H9 (cell line): ENCODE measurements at regions not wholly inside any gene's neighbourhood (a gene's known extent, or its start where the extent isn't known, plus 50 kb on each side); places are given as distances from the start of the nearest gene placed in this dataset.

Experiments
- DNase-seq: peaks from one replicate; pipeline ENCODE4 v3.0.0-alpha.2; 2017
- H2AFZ ChIP-seq: one replicate; pipeline ENCODE4 v1.6.1; 2013; ENCODE audit warnings: mild to moderate bottlenecking, low read length, control low read depth, moderate library complexity
- H2AK5ac ChIP-seq: 2 replicates; pipeline ENCODE4 v1.6.1; 2013; ENCODE audit warnings: low read length, control low read depth, mixed read lengths; ENCODE audit not compliant: insufficient read length
- H2BK120ac ChIP-seq: one replicate; pipeline ENCODE4 v1.6.1; 2013; ENCODE audit warnings: low read depth, mild to moderate bottlenecking, low read length, control low read depth, inconsistent platforms; ENCODE audit not compliant: poor library complexity, severe bottlenecking
- H2BK12ac ChIP-seq: 2 replicates; pipeline ENCODE4 v1.6.1; 2013; ENCODE audit warnings: low read length, control low read depth, mixed read lengths, low read depth; ENCODE audit not compliant: insufficient read length
- H2BK15ac ChIP-seq: 2 replicates; pipeline ENCODE4 v1.6.1; 2013; ENCODE audit warnings: low read depth, low read length, control low read depth
- H2BK20ac ChIP-seq: one replicate; pipeline ENCODE4 v1.6.1; 2013; ENCODE audit warnings: low read depth, mild to moderate bottlenecking, low read length, control low read depth, inconsistent platforms; ENCODE audit not compliant: poor library complexity, severe bottlenecking
- H2BK5ac ChIP-seq: 2 replicates; pipeline ENCODE4 v1.6.1; 2013; ENCODE audit warnings: low read length, control low read depth, mixed read lengths; ENCODE audit not compliant: insufficient read length
- H3K14ac ChIP-seq: 2 replicates; pipeline ENCODE4 v1.6.1; 2013; ENCODE audit warnings: low read length, control low read depth; ENCODE audit not compliant: insufficient read depth
- H3K18ac ChIP-seq: 2 replicates; pipeline ENCODE4 v1.6.1; 2013; ENCODE audit warnings: low read depth, mild to moderate bottlenecking, mixed read lengths, low read length, control low read depth; ENCODE audit not compliant: insufficient read length
- H3K23ac ChIP-seq: 2 replicates; pipeline ENCODE4 v1.6.1; 2013; ENCODE audit warnings: low read length, control low read depth, mixed read lengths, low read depth; ENCODE audit not compliant: insufficient read length
- H3K23me2 ChIP-seq: 2 replicates; pipeline ENCODE4 v1.6.1; 2013; ENCODE audit warnings: low read depth, mild to moderate bottlenecking, mixed read lengths, low read length, control low read depth; ENCODE audit not compliant: insufficient read length, poor library complexity, severe bottlenecking
- H3K27ac ChIP-seq: 2 replicates; pipeline ENCODE4 v1.5.1; 2013; ENCODE audit warnings: low read length, control low read depth, mixed read lengths, low read depth; ENCODE audit not compliant: insufficient read length
- H3K27me3 ChIP-seq: 2 replicates; pipeline ENCODE4 v1.6.1; 2013; ENCODE audit warnings: low read length, control low read depth, inconsistent platforms; ENCODE audit not compliant: insufficient read depth
- H3K4ac ChIP-seq: 2 replicates; pipeline ENCODE4 v1.6.1; 2013; ENCODE audit warnings: low read depth, mild to moderate bottlenecking, control low read depth, inconsistent platforms, low read length, moderate library complexity
- H3K4me1 ChIP-seq: 2 replicates; pipeline ENCODE4 v1.6.1; 2013; ENCODE audit warnings: low read length, control low read depth, inconsistent platforms; ENCODE audit not compliant: insufficient read depth
- H3K4me2 ChIP-seq: 2 replicates; pipeline ENCODE4 v1.6.1; 2013; ENCODE audit warnings: low read length, control low read depth, mixed read lengths; ENCODE audit not compliant: insufficient read length, insufficient read depth
- H3K56ac ChIP-seq: 2 replicates; pipeline ENCODE4 v1.6.1; 2013; ENCODE audit warnings: low read depth, mild to moderate bottlenecking, mixed read lengths, low read length, control low read depth; ENCODE audit not compliant: insufficient read length
- H3K79me1 ChIP-seq: 2 replicates; pipeline ENCODE4 v1.6.1; 2013; ENCODE audit warnings: low read depth, mild to moderate bottlenecking, moderate library complexity, low read length, control low read depth, inconsistent platforms; ENCODE audit not compliant: insufficient read depth, poor library complexity, severe bottlenecking
- H3K79me2 ChIP-seq: 2 replicates; pipeline ENCODE4 v1.6.1; 2013; ENCODE audit warnings: low read length, control low read depth, inconsistent platforms; ENCODE audit not compliant: insufficient read depth
- H3K9ac ChIP-seq: 2 replicates; pipeline ENCODE4 v1.6.1; 2013; ENCODE audit warnings: low read length, control low read depth, mixed read lengths; ENCODE audit not compliant: insufficient read length; ENCODE audit errors: extremely low read depth
- H3K9me3 ChIP-seq: one replicate; pipeline ENCODE4 v1.6.1; 2013; ENCODE audit warnings: low read depth, low read length, inconsistent platforms; ENCODE audit not compliant: control insufficient read depth
- H3T11ph ChIP-seq: one replicate; pipeline ENCODE4 v1.6.1; 2013; ENCODE audit warnings: mild to moderate bottlenecking, low read length, control low read depth, inconsistent platforms
- H4K20me1 ChIP-seq: one replicate; pipeline ENCODE4 v1.6.1; 2013; ENCODE audit not compliant: control insufficient read depth, insufficient read length, insufficient read depth
- H4K5ac ChIP-seq: 2 replicates; pipeline ENCODE4 v1.6.1; 2013; ENCODE audit warnings: low read depth, mild to moderate bottlenecking, mixed read lengths, low read length, control low read depth; ENCODE audit not compliant: insufficient read length
- H4K8ac ChIP-seq: replicated peaks from 2 replicates; pipeline ENCODE4 v1.6.1; 2013; ENCODE audit warnings: low read length, control low read depth, mixed read lengths, low read depth; ENCODE audit not compliant: insufficient read length
- H4K91ac ChIP-seq: 2 replicates; pipeline ENCODE4 v1.6.1; 2013; ENCODE audit warnings: low read depth, mild to moderate bottlenecking, moderate library complexity, mixed read lengths, low read length, control low read depth; ENCODE audit not compliant: insufficient read length
- H3K27ac Mint-ChIP-seq, 3 experiments: 2 replicates in 2 of 3; 3 replicates in 1 of 3; pipeline ENCODE4 v1.8.0; 2020 to 2021; ENCODE audit warnings: mixed read lengths in 3 of 3, mild to moderate bottlenecking in 1 of 3, moderate library complexity in 1 of 3
- H3K27me3 Mint-ChIP-seq: 2 replicates; pipeline ENCODE4 v1.8.0; 2021; ENCODE audit warnings: low read depth, mild to moderate bottlenecking, moderate library complexity, mixed read lengths
- H3K36me3 Mint-ChIP-seq, 3 experiments: 2 replicates in 2 of 3; 3 replicates in 1 of 3; pipeline ENCODE4 v1.8.0; 2020 to 2021; ENCODE audit warnings: low read depth in 3 of 3, mixed read lengths in 3 of 3; ENCODE audit not compliant: insufficient read depth in 1 of 3
- H3K4me1 Mint-ChIP-seq, 2 experiments: 2 replicates each; pipeline ENCODE4 v1.8.0; 2020; ENCODE audit warnings: mixed read lengths in 2 of 2
- H3K4me3 Mint-ChIP-seq, 2 experiments: 2 replicates in 1 of 2; 3 replicates in 1 of 2; pipeline ENCODE4 v1.8.0; 2020 to 2021; ENCODE audit warnings: mild to moderate bottlenecking in 2 of 2, mixed read lengths in 2 of 2, moderate library complexity in 1 of 2
- H3K9me3 Mint-ChIP-seq, 2 experiments: 2 replicates in 1 of 2; 3 replicates in 1 of 2; pipeline ENCODE4 v1.8.0; 2020; ENCODE audit warnings: mild to moderate bottlenecking in 2 of 2, mixed read lengths in 2 of 2, moderate library complexity in 1 of 2
- CTCF ChIP-seq: fragments of 200-600 bp; sonication (generic); conservative IDR thresholded peaks from 3 replicates; pipeline ENCODE4 v1.8.0; 2021; ENCODE audit warnings: antibody characterized with exemption, mild to moderate bottlenecking
- WGBS: extraction: QIAGEN DNeasy Blood & Tissue Kit; methylation state at CpG from one replicate; pipeline ENCODE4 v1.1.7; 2013; ENCODE audit warnings: missing lambda C conversion rate, low lambda C conversion rate, mixed read lengths; ENCODE audit not compliant: insufficient read length; ENCODE audit errors: extremely low coverage; 5-methylcytosine and 5-hydroxymethylcytosine counted together

- Histone ChIP-seq H2AFZ (no peak overlapping the region), H3T11ph (no peak overlapping the region), H2BK20ac (no peak overlapping the region), H4K8ac (no peak overlapping the region), H4K20me1 (no peaks in the 10 kb centered on the region), H2BK15ac (no peak overlapping the region), H3K4ac (no peak overlapping the region), H3K18ac (no peak overlapping the region), H2BK5ac (no peak overlapping the region), H2BK12ac (no peak overlapping the region), H3K23ac (no peak overlapping the region), H2AK5ac (no peak overlapping the region), H3K4me1 (no peaks in the 10 kb centered on the region), H2BK120ac (no peak overlapping the region), H3K79me1 (no peaks in the 10 kb centered on the region), H3K4me2 (no peak overlapping the region), H3K9ac (no peak overlapping the region), H3K27me3 (no peaks in the 10 kb centered on the region), H3K14ac (no peak overlapping the region), H3K9me3 (peaks cover 84% of the 10 kb centered on the region), H4K91ac (no peak overlapping the region), H3K56ac (no peak overlapping the region), H3K27ac (no peak overlapping the region), H3K23me2 (no peaks in the 10 kb centered on the region), H4K5ac (no peak overlapping the region), H3K79me2 (no peaks in the 10 kb centered on the region)
- DNase-seq, result no peak
- WGBS, result no CpG with 5 or more reads among the region's 14 CpGs
- no peak for TF ChIP-seq CTCF
- Mint-ChIP-seq H3K4me3 (no peak overlapping the region), H3K36me3 (peaks cover 15 to 28% (median 17%) of the 10 kb centered on the region in 3 experiments), H3K4me1 (no peaks in the 10 kb centered on the region), H3K9me3 (peaks cover 89 to 98% of the 10 kb centered on the region in 2 experiments), H3K27ac (no peak overlapping the region), H3K27me3 (peaks cover 1% of the 10 kb centered on the region; the same call in 1 of the 2 replicates)
Observed at GRCh38 chr19:56971230-56971629, 130.7 kb upstream of the PEG3 start.
